Stomach (tissue), 8 donors: ENCODE measurements at regions not wholly inside any gene's neighbourhood (a gene's known extent, or its start where the extent isn't known, plus 50 kb on each side); places are given as distances from the start of the nearest gene placed in this dataset.

ENCODE experiments used
- DNase-seq, 2 donors: peaks; one replicate each; pipeline versions ENCODE4 v3.0.0 to v3.0.0-alpha.2; 2013 to 2019
- H3K27ac ChIP-seq, 5 donors: fragments of 200-600 bp in 4 of 5; sonication (generic) in 4 of 5; one replicate each; pipeline ENCODE4 v1.5.1; 2013 to 2019; ENCODE audit warnings: mild to moderate bottlenecking in 1 of 5, moderate library complexity in 1 of 5
- H3K27me3 ChIP-seq, 3 donors: fragments of 200-600 bp; sonication (generic); one replicate each; pipeline ENCODE4 v1.5.1; 2017 to 2019; ENCODE audit warnings: mixed run types in 1 of 3
- H3K36me3 ChIP-seq, 4 donors: fragments of 200-600 bp; sonication (generic); 1 replicate in 3 of 4; 2 replicates in 1 of 4; pipeline ENCODE4 v1.5.1; 2016 to 2019
- H3K4me1 ChIP-seq, 4 donors: fragments of 200-600 bp; sonication (generic); one replicate each; pipeline ENCODE4 v1.5.1; 2016 to 2019
- H3K4me3 ChIP-seq, 4 donors: fragments of 200-600 bp; sonication (generic) in 3 of 4; one replicate each; pipeline ENCODE4 v1.5.1; 2016 to 2019; ENCODE audit warnings: mild to moderate bottlenecking in 1 of 4
- H3K9me3 ChIP-seq, 4 donors: fragments of 200-600 bp; sonication (generic); one replicate each; pipeline ENCODE4 v1.5.1; 2016 to 2019
- CTCF ChIP-seq, 7 experiments: fragments of 450-650 bp in 4 of 7; fragments of 200-600 bp in 3 of 7; sonication (generic) in 3 of 7; IDR thresholded peaks; one replicate each; pipeline ENCODE4 v1.5.1; 2016 to 2019; ENCODE audit warnings: antibody characterized with exemption in 7 of 7, control low read depth in 2 of 7, mild to moderate bottlenecking in 1 of 7
- EP300 ChIP-seq: sonication (generic); formaldehyde crosslinking; IDR thresholded peaks from one replicate; pipeline ENCODE4 v1.6.1; 2017; ENCODE audit warnings: antibody characterized with exemption
- POLR2A ChIP-seq, 4 donors: fragments of 450-650 bp; IDR thresholded peaks; one replicate each; pipeline ENCODE4 v1.6.1; 2016; ENCODE audit warnings: antibody characterized with exemption in 4 of 4, control low read depth in 2 of 4, mild to moderate bottlenecking in 1 of 4, moderate library complexity in 1 of 4
- POLR2AphosphoS5 ChIP-seq, 3 donors: sonication (generic); formaldehyde crosslinking; IDR thresholded peaks; one replicate each; pipeline ENCODE4 v1.6.1; 2016; ENCODE audit warnings: antibody characterized with exemption in 3 of 3
- WGBS, 5 donors: extraction: QIAGEN DNeasy Blood & Tissue Kit in 3 of 5; methylation state at CpG; one replicate each; pipeline versions ENCODE4 v1.1.5 to v1.1.7; 2013 to 2018; 5-methylcytosine and 5-hydroxymethylcytosine counted together
- intact Hi-C: fragments of 100-400 bp; cut with DNase I; formaldehyde crosslinking; loops from one replicate; pipeline ENCODE4 v1.15.1; 2023; ENCODE audit warnings: low total_unique reads
- donor health status: healthy with polysubstance abuse.
- donor health status: Bipolar disorder and iron deficiency.
- donor health status: healthy.

- TF ChIP-seq EP300 (no peak), CTCF (IDR thresholded peaks at IDR 0.05) (no peak), POLR2A (IDR thresholded peaks at IDR 0.05) (no peak), POLR2AphosphoS5 (IDR thresholded peaks at IDR 0.05) (no peak)
- peaks cover 0 to 18% (median 4%) of the 10 kb centered on the region in 4 donors for H3K4me1 ChIP-seq
These were observed 92.3 kb upstream of the TJP1 start for GRCh38 chr15:29914511-29914926.

DNA sequence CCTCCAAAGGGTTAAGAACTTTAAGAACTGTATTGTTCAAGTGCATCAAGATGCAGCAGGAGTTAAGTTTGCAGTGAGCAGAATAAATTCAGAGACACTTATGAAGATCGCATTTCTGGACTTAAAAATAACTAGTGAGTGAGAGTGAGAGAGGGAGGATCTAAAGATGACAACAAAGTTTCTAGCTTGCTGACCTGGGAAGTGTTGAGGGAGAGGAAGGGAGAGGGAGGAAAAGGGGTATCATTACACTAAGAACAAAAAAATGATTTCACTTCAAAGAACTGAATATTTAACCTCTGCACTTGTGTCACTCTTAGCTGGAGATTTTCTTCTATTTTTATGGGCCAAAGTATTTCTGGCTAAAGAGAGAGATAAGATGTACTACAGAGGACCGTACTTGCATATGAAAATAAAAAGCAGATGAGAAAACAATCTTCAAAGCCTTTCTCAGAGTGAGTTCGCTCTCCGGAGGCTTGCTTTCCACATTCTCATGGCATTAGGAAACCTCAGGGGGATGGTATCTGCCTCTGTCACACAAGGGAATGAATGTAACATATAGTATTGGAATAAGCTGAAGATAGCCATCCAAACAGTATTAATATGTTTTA lies 91.4 kb upstream of the TJP1 start:
- no peak overlapping the region for H3K27ac ChIP-seq
- intact Hi-C loops: no loop called here
- 51 to 68% (median 57%) methylated on average over 4 of the region's 4 CpGs for WGBS, 5 donors

More at GRCh38 chr15:29914511-29914926, 92.3 kb upstream of the TJP1 start:
- no peaks in the 10 kb centered on the region for H3K36me3 ChIP-seq
- WGBS, 5 donors: 52 to 76% (median 70%) methylated on average over 7 of the region's 7 CpGs
- H3K27me3 ChIP-seq: no peaks in the 10 kb centered on the region
- peaks cover 0 to 8% (median 2%) of the 10 kb centered on the region in 4 donors for H3K9me3 ChIP-seq
- intact Hi-C loops: no loop called here
- H3K4me3 ChIP-seq: no peak overlapping the region
- H3K27ac ChIP-seq: no peak overlapping the region
- DNase-seq: peak in 1 of 2 donors; percentile 36

GRCh38 chr15:29911705-29912104 lies 89.4 kb upstream of the TJP1 start:
- no peak for DNase-seq
- TF ChIP-seq EP300: no peak
- TF ChIP-seq CTCF (IDR thresholded peaks at IDR 0.05): no peak
- no peak for TF ChIP-seq POLR2A (IDR thresholded peaks at IDR 0.05)
- TF ChIP-seq POLR2AphosphoS5 (IDR thresholded peaks at IDR 0.05): no peak
- WGBS, 5 donors: 55 to 84% (median 75%) methylated on average over 3 of the region's 3 CpGs

More for the DNA sequence above, 91.4 kb upstream of the TJP1 start:
- peaks cover 0 to 20% (median 4%) of the 10 kb centered on the region in 4 donors for H3K4me1 ChIP-seq
- H3K4me3 ChIP-seq: no peak overlapping the region
- peaks cover 0 to 8% (median 2%) of the 10 kb centered on the region in 4 donors for H3K9me3 ChIP-seq
- no peaks in the 10 kb centered on the region for H3K36me3 ChIP-seq
- no peak for DNase-seq
- no peak for TF ChIP-seq POLR2AphosphoS5 (IDR thresholded peaks at IDR 0.05)
- TF ChIP-seq POLR2A (IDR thresholded peaks at IDR 0.05): no peak
- no peak for TF ChIP-seq EP300
- no peak for TF ChIP-seq CTCF (IDR thresholded peaks at IDR 0.05)
- H3K27me3 ChIP-seq: no peaks in the 10 kb centered on the region

GRCh38 chr15:29910068-29910467 lies 87.8 kb upstream of the TJP1 start:
- Histone ChIP-seq H3K36me3 (no peaks in the 10 kb centered on the region), H3K9me3 (peaks cover 0 to 8% (median 2%) of the 10 kb centered on the region in 4 donors), H3K27me3 (no peaks in the 10 kb centered on the region), H3K27ac (no peak overlapping the region), H3K4me1 (peaks cover 0 to 20% (median 4%) of the 10 kb centered on the region in 4 donors), H3K4me3 (no peak overlapping the region)
- whole genome bisulfite sequencing, 5 donors: 27 to 38% (median 30%) methylated on average over 3 of the region's 3 CpGs
- no peak for TF ChIP-seq POLR2A (IDR thresholded peaks at IDR 0.05)
- no peak for TF ChIP-seq CTCF (IDR thresholded peaks at IDR 0.05)
- TF ChIP-seq POLR2AphosphoS5 (IDR thresholded peaks at IDR 0.05): no peak
- no peak for TF ChIP-seq EP300
- intact Hi-C loops: no loop called here
- no peak for DNase-seq

More at GRCh38 chr15:29911705-29912104, 89.4 kb upstream of the TJP1 start:
- Histone ChIP-seq H3K27me3 (no peaks in the 10 kb centered on the region), H3K4me1 (peaks cover 0 to 20% (median 4%) of the 10 kb centered on the region in 4 donors), H3K4me3 (no peak overlapping the region), H3K27ac (no peak overlapping the region), H3K9me3 (peaks cover 0 to 8% (median 2%) of the 10 kb centered on the region in 4 donors), H3K36me3 (no peaks in the 10 kb centered on the region)
- intact Hi-C loops: no loop called here
